ENCODE measurements at regions not wholly inside any gene's neighbourhood (a gene's known extent, or its start where the extent isn't known, plus 50 kb on each side); places are given as distances from the start of the nearest gene placed in this dataset.
"Not testable (repeated sequence)": the region's sequence is repeated elsewhere in the genome, so short reads cannot be mapped to it uniquely, and the experiment has no call there.

- DNase-seq (ENCODE audit: low read depth in 2 of 2), result not testable (repeated sequence)
Observed at GRCh38 chr5:162621726-162622263, 554.2 kb downstream of the GABRG2 start.

DNA sequence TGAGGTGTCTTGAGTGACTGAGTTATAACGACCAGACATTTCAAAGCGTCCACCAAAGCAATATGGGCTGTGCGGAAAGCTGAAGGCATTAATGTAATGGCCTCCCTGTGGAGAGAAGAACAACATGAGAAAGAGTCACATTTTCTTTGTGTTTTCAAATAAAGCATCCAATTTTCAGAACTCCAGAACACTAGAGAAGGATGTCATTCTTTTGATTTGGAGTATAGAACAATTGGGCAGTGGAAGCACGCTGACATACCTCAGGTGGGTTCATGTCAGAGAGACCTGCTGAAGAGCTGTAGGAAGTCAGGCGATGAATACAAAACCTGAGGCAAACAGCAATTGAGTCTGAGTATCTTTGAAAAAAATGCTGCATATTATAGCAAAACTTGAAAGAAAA, 556.5 kb downstream of the GABRG2 start:
- no peak for DNase-seq (ENCODE audit: low read depth in 2 of 2)

- DNase-seq (ENCODE audit: low read depth in 2 of 2), result no peak
Observed at GRCh38 chr5:162637481-162637880, 569.9 kb downstream of the GABRG2 start.

DNA sequence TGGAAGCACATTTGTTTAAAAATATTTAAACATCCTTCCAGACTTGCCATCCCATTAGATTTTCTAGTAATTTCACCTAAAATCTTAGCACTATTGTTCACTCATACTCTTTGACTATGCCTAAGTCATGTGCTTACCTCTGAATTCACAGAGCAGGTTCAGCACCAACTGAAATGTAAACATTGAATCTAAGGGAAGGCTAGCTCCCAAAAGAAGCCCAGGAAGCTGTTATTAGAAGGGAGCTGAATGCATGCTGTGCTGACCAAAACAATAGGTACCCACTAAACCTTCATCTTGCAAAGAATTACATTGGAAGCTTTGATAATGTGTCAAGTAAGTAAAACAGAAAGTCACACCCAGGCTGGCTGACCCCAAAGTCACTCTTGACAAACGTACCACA, 571.3 kb downstream of the GABRG2 start:
- DNase-seq (ENCODE audit: low read depth in 2 of 2), result no peak

DNA sequence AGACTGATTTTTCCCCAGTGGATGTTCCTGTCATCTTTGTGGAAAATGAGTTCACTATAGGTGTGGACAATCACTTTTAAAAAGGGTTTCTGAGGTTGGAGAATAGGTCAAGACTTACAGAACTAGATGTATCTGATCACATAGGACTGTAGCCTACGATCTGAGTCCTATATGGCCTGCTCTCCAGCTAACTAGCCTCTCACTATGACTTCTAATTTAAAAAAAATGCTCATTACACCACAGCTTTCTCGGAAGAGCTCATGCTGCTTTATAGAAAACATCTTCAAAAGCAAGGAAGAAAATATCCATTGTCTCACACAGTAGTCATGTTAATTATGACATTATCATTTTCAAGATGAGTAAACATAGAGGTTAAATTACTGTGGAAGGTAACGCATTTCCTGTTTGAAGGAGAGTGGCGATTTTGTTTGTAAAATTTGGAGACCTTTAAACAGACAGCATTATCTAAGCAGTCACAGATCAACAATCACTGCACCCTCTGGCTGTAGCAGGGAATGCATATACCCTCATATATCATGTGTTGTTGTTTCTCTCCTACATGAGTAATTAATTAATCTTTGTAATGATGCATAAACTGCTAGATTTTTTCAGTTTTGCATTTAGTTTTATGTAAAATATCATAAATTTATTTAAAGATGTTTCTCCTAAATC, 573.7 kb downstream of the GABRG2 start:
- no peak for DNase-seq (ENCODE audit: low read depth in 2 of 2)

DNA sequence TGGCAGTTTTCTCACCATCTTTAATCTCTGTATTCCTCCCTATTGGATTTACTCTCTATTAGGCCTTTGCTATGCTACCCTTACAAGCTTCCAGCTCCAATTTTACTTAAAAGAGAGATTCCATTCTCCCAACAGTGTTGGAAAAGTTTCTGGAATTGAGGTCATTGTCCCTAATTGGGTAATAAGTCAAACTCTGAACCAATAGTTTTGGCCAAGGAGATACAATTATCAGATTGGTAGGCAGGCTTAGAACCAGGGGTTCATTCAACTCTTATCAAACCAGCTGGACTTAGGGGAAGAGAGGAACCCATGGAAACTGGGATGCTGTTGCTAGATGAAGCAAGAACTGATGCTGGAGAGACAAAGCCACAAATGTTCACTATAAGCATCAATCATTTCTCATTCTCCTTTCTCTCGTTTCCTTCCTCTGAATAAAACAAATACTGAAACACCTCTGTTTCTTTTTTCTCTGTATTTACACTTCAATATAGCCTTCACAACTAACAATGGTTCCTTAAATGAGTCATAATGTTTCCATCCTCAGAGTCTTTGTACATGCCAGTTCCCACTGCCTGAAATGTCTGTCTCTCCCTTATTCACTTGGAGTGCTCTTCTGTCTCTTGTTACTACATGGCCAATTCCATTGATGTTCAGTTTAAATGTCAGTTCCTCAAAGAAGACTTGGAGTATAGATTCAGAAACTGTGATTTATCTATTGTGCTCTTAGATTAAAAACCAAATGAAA, 587.3 kb downstream of the GABRG2 start:
- no peak for DNase-seq (ENCODE audit: low read depth in 2 of 2)

DNA sequence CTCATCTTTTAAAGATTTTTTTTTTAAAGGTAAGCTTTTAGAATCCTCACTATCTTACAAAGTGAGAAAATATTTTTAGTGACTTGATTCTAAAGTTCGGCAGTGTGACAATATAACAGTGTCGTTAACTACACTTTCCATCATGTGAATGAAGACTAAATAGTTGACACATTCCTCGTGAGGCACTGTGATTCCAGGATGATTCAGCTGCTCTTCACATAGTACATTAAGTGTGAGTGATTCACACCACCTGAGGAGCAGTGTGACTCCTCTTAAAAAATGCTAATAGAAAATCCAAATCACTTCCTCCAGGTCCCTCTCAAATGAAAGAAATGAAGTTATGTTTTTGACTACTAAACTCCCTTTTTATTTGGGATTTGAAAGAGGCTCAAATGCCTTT, 589.5 kb downstream of the GABRG2 start:
- DNase-seq (ENCODE audit: low read depth in 2 of 2), result no peak

DNA sequence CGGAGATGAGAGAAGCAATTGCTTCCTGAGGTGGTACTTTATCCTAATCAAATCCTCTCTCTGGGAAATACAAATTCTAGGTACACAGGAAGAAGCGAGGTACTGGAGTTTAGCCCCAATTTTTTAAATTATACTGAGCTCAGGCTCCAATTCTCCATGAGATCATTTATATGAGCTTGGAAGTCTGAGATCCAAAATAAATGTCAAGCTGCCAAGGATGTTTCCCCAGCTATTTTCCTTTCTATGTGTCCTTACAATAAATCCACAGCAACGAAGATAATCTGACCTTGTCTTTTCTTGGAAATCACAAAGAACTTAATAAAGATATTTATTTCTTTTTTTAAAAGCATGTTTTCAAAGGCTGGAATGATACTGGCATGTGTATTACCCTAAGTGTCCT, 597.3 kb downstream of the GABRG2 start:
- no peak for DNase-seq (ENCODE audit: low read depth in 2 of 2)

GRCh38 chr5:162668926-162669325, 601.4 kb downstream of the GABRG2 start:
- DNase-seq (ENCODE audit: low read depth in 2 of 2), result no peak

DNA sequence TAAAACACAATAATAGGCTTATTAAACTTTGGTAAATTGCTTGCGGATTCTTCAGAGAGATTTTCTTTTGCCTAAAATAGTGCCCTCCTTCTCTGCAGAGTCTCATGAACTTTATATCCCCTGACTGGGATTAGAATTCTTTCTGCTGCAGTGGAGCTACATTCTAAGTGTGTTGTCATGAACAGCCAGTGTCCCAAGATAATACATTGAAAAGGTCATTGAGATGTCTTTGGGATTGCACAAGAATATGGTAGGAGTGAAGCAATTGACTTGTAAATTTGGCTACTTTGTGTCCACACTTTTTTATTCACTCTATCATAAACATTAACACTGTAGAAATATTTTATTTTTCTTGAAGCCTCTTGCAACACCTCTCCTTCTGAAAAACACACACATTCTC, 604.5 kb downstream of the GABRG2 start:
- no peak for DNase-seq (ENCODE audit: low read depth in 2 of 2)

GRCh38 chr5:162683284-162683683, 615.7 kb downstream of the GABRG2 start:
- DNase-seq (ENCODE audit: low read depth in 2 of 2), result no peak

DNA sequence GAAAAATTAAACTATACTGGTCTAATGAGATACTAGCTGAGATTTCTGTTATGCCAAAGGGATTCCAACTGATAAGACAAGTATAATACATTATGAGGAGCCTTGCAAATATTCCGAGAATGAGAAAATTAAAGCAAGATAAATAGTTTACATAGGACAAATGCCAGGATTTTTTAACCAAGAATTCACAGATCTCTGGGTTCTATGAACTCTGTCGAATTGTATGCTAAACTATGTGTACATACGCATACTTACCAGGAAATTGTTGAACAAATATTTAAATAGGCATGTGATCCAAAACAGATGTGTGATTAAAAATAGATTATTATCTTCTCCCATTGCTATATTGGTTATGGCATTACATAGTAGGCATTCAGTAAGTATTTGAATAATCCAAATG, 616.6 kb downstream of the GABRG2 start:
- DNase-seq (ENCODE audit: low read depth in 2 of 2), result no peak

DNA sequence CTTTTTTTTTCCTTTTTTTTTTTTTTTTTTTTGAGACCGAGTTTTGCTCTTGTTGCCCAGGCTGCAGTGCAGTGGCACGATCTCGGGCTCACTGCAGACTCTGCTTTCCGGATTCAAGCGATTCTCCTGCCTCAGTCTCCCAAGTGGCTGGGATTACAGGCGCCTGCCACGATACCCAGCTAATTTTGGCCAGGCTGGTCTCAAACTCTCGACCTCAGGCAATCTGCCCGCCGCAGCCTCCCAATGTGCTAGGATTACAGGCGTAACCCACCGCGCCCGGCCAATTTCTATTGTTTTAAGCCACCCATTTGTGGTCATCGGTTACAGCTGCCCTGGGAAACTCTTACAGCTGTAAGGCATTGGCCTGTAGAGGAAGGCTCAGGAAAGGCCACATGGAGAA, 617.7 kb downstream of the GABRG2 start:
- DNase-seq (ENCODE audit: low read depth in 2 of 2), result no peak

GRCh38 chr5:162696272-162696671, 628.7 kb downstream of the GABRG2 start:
- DNase-seq (ENCODE audit: low read depth in 2 of 2), result not testable (repeated sequence)

- DNase-seq (ENCODE audit: low read depth in 2 of 2), result no peak
Observed at GRCh38 chr5:162699361-162699760, 631.8 kb downstream of the GABRG2 start.

DNA sequence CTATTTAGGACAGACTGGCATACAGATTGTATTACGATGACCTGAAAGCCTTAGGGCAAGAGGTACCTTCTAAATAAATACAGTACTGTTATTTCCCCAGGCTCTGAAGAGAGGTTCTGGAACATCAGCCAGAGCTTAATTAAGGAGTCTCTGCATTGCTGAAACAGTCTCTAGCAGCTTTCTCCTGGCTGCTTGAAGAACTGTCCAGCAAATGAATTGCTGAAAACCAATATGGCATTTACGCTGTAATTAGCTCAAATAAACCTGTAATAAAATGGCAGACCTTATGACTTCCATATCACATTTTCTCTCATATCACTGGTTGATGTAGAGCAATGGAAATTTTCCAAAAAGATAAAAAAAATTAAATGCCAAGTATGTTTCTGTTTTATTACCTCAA, 636.3 kb downstream of the GABRG2 start:
- no peak for DNase-seq (ENCODE audit: low read depth in 2 of 2)

GRCh38 chr5:162711244-162711643, 643.7 kb downstream of the GABRG2 start:
- no peak for DNase-seq (ENCODE audit: low read depth in 2 of 2)

DNA sequence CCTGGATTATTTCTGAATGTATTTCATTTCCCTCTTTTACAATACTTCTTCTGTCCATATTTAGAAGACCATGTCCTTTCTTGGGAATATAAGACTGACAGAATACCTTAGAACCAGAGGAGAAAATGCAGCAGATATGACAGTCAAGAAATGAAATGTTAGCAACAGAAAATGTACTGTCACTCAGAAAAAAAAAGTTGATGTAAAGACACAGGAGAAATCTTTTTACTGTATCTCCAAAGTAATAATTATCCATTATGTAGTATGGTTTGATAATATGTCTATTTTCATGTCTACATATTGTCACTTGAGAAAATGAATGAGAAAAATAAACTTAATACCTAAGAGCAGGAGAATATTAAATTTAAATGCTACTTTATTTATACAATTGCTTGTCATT, 652.1 kb downstream of the GABRG2 start:
- no peak for DNase-seq (ENCODE audit: low read depth in 2 of 2)

GRCh38 chr5:162721125-162721524, 653.6 kb downstream of the GABRG2 start:
- no peak for DNase-seq (ENCODE audit: low read depth in 2 of 2)

DNA sequence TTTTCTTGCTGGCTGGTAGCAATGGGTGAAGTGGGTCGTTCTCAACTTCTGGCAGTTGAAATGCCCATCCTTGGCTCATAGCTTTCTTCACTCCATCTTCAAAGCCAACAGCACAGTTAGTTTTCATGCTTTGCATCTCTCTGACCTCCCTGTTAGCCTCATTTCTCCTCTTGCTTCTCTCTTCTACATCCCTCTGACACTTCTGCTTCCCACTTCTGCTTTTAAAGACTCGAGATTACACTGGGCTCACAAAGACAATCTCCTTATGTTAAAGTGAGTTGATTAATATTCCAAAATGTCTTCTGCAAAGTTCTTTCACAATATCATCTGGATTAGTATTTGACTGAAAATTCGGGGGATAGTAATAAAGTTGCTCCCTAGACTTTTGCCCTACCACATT, 684.8 kb upstream of the CCNG1 start:
- no peak for DNase-seq (ENCODE audit: low read depth in 2 of 2)

DNA sequence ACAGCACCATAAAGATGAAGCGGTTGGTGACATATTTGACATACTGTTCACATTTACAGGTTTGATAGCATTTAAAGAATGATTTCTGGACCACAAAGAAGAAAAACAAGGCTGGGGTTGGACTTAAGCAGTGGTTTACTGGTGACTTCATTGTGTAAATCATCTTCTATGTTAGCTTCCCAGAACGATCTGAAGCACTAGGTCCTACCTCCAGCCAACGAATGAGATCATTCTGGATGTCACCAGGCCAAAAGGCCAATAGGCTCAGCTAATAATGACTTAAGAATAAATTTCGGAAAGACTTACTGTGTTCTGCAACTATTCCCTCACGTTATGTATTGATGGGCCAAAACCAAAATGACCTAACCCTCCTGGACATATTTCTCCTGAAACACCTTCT, 675.3 kb upstream of the CCNG1 start:
- DNase-seq (ENCODE audit: low read depth in 2 of 2), result no peak

- DNase-seq (ENCODE audit: low read depth in 2 of 2), result no peak
Observed at GRCh38 chr5:162769019-162769418, 668.4 kb upstream of the CCNG1 start.

DNA sequence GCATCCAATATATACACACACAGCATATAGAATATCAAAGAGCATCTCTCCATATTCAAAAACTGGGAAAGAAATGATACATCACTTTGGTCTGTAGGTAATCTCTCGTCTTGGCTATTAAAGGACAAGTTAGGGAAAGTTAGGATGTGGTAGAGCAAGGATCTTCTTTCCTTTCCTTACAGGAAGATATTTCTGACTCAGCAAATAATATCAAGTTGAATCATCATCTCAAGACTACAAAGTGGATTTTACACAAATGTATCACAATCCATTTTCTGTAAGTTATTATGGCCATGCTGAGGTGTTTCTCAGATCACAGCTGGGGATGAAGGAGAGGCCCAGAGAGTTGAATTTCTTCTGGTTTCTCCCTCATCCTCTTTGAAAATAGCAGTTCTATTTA, 651.7 kb upstream of the CCNG1 start:
- DNase-seq (ENCODE audit: low read depth in 2 of 2), result no peak
